Midbrain (tissue), 1 donor: ENCODE measurements at regions not wholly inside any gene's neighbourhood (a gene's known extent, or its start where the extent isn't known, plus 50 kb on each side); places are given as distances from the start of the nearest gene placed in this dataset.
A peak's percentile ranks its signal among the peaks of the same experiment; 100 is the strongest.
"Not testable (repeated sequence)": the region's sequence is repeated elsewhere in the genome, so short reads cannot be mapped to it uniquely, and the experiment has no call there.

ENCODE experiments used
- DNase-seq: peaks from one replicate; lab custom pipeline; 2025; lab: John Stamatoyannopoulos, UW

GRCh38 chr3:182629521-182629920 is 163.8 kb upstream of the ATP11B start:
- no peak for DNase-seq

- no peak for DNase-seq
Measured at GRCh38 chr3:182631183-182632076, 161.9 kb upstream of the ATP11B start.

DNA sequence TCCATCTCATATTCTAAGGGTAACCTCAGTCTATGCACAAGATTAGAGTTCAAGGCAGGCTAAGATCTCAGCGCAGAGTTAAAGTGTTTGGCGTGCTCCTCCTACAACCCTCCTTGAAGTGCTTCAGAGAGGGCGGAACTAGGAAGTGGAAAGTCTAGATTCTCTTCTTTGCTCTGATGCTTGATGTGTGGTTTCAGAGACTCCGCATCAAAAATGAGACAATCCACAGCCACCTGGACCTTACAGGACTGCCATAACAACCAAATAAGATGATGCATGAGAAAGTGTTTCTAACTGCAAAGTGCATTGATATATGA is 161.3 kb upstream of the ATP11B start:
- DNase-seq = no peak

DNA sequence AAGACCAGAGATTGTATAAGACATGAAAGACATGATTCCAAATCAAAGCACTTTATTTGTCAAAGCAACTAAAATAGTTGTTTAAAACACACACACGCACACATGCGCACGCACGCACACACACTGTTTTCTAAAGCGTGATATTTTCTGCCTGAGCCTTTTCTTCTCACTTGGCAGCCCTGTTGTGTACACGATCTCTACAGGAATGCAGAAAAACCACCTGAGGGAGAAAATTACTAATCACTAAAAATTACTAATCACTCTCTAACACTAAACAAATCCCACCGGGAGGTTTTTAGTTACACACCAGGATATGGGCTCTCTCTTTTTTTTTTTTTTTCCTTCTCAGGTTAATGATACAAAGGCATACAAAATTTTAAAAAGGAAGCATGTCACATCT is 160.1 kb upstream of the ATP11B start:
- DNase-seq = no peak

GRCh38 chr3:182636646-182637045 is 156.7 kb upstream of the ATP11B start:
- DNase-seq = no peak

GRCh38 chr3:182637350-182638110 is 155.8 kb upstream of the ATP11B start:
- no peak for DNase-seq

GRCh38 chr3:182644013-182644412 is 149.3 kb upstream of the ATP11B start:
- DNase-seq = no peak

DNA sequence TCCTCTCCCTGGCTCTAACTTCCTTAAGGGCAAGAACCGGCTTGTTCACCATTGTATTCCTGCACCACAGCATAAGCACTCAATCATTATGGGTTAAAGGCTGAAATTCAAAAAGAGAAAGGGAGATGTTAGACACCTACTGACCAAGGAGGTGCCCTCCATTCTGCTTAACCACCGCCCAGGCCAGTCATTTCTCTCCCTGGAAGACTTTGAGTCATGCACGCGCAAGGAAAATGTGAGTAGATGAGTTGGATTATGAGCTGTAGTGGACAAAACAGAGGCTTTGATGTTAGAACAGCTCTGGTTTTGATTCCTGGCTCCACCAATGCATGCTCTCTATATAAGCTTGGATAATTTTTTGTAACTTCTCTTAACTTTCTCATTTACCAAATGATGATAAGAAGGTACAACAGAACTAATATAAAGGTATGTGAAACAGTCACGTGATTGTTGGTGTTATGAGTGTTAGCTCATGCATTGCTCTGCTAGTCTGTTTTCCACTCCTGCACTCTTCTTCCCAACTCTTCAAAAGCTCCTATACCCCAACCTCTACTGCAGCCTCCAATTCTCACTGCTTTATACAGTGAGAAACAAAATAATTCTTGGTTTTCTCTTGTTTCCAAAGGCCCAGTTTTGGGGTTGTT is 148.4 kb upstream of the ATP11B start:
- DNase-seq = no peak

- DNase-seq = no peak
Measured at GRCh38 chr3:182650568-182651128, 142.7 kb upstream of the ATP11B start.

- no peak for DNase-seq
Measured at GRCh38 chr3:182651461-182651860, 141.8 kb upstream of the ATP11B start.

- not testable (repeated sequence) for DNase-seq
Measured at GRCh38 chr3:182653065-182653464, 140.2 kb upstream of the ATP11B start.

DNA sequence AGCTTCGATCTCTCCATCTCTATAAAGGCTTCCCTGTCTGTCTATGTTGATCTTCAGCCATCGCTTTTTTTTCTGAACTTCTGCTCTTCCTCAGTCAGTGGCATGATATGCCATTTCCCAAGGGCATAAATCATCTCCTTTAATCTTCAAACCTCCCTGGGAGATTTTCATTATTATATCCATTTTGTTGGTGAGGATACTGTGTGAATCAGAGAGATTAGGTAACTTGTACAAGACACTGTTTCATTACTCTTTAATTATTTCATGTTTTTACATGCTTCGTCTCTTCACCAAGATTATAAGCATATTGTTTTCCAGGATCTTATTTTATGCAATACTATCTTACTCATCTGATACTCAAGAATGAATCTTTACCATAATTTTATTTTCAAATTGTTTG is 124.8 kb upstream of the ATP11B start:
- DNase-seq = no peak

DNA sequence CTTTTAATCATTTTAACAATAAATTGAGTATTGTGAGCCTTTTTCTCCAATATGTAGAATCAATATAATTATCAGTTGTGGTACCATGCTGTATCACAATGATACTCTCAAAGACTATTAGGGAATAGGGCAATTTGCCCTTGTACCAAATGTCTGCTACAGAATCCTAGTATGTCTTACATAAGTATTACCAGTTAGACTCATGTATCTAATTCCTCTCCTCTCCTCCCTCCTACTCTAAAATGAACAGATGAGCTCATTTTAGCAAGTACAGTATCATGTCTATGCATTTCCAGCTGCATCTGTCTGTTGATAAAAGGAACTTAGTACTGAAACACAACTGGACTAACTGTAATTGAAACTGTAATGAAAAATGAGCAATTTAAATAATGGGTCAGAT is 124.3 kb upstream of the ATP11B start:
- DNase-seq = no peak

DNA sequence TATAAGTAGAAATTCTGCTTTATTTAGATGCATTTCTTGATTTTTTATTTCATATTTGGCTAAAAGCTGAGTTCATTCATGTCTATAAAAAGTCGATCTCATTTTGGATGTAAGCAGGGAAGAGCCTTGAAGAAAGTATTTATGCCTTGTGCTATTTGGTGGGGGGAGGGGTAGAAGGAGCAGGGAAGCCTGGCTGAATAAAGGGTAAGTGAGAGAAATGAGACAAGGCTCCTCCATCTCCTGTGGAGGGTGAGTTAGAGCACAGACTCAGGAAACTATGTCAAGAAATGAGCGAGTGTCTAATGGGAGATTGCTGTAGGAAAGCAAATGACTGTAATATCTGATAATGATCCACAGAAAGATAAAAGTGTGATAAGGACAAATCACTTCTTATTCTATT is 121.8 kb upstream of the ATP11B start:
- no peak for DNase-seq

DNA sequence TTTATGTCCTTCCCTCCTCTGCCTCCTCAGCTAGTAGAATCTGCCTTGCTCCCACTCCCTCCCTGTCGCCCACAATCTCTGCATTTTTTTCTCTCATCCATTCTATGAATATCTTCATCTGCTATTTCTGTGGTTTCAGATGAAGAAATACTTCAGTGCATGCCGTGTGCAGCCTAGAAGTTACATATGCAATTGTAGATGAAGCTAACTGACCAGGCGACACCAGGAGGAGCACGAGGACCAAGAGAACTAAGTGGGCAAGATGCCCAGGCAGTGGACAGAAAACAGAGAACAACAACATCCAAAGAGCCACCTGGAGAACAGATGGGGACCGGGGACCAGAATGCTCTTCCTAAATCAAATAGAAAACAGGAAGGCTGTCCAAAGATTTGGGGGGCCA is 121.4 kb upstream of the ATP11B start:
- peak; percentile 60 for DNase-seq

GRCh38 chr3:182673336-182673735 is 120.0 kb upstream of the ATP11B start:
- no peak for DNase-seq

DNA sequence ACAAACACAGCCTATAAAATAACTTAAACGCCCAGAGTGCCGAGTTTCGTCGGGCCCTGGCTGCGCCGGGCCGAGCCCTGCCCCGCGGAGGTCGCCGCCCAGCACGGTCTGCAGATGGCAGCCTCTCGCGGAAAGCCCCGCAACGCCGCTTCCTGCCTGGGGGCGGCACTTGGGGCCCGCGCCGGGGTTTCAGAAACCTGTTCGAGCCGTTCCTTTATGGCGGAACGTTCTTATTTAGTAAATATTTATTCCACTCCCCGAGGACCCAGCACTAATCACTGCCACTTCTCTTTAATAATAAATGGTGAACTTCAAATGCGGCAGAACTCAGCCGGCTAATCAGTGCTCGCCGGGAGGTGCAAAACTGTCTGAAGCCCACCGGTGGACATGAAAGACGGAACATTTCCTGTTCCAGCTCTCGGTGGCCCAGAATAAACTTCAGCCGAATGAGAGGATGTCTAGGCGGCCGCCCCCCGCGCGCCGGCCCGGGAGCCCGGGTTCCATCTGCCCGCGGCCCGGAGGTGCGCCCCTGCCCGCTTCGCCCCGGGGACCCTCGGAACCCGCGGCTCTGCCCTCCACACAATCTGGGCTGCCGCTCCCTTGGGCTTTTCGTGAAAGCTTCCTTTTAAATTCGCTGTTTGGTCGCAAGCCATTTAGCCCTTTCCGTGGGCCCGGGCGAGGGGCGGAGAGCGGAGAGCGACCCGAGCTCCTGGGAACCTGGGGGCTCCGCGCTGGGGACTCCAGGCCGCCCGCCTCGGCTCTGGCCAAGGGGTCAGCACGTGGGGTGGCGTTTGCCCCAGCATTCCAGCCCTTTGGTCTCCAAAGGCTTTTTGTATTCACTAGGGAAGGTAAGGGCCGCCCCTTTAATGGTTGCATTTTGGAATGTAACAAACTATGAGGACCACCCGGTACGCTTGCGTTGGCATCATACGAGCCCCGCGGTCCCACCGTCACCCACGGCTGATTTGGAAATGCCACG is 110.8 kb upstream of the ATP11B start:
- DNase-seq = peak; percentile 69

- DNase-seq = peak; percentile 87
Measured at GRCh38 chr3:182683453-182683852, 109.9 kb upstream of the ATP11B start.

- DNase-seq = no peak
Measured at GRCh38 chr3:182683858-182684257, 109.4 kb upstream of the ATP11B start.

DNA sequence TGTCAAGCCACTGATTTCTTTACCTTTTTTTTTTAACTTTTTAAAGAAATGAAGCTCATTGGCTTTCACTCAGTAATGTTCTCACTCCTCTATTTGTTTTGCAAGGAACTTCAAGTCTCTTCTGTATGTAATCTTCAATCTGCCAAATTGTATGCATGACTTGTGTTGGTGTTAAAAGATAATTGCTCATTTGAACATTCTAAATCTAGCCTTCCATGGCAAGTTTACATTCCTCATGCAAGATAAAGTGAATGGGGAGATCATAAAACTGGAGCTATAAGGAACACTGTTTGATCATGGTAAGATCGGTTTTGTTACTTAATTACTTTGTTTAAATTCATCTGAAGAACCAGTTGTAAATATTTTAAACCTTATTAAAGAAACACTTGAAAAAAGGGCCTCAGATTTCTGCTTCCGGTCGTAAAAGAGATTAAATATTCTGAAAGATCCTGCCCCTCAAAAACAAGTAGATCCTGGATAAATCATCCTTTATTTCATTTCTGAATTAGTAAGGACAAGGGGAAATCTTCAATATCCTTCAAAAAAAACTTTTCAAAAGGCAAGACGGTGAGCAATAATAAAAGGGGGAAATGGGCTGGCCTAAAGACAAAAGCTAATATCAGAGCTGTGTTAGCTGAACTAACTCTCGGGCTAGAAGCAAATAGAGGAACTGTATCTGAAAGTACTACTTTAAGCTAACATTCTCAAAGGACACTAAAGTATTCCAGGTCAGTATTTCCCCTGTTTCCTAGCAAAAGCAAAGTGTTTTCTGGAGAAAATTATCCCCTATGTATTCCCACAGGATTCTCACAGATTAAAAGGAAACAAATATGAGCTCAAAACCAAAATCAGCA is 107.0 kb upstream of the ATP11B start:
- no peak for DNase-seq
